DND-41 (cell line): ENCODE measurements at regions not wholly inside any gene's neighbourhood (a gene's known extent, or its start where the extent isn't known, plus 50 kb on each side); places are given as distances from the start of the nearest gene placed in this dataset.

ENCODE experiments used
- ATAC-seq: fragments of 200-7000 bp; cut with Tn5 transposase; 3 replicates; pipeline ENCODE4 v1.9.1; 2021; ENCODE audit warnings: low read depth; ENCODE audit not compliant: insufficient read depth
- DNase-seq: peaks from one replicate; pipeline ENCODE4 v3.0.0-alpha.2; 2020
- H2AFZ ChIP-seq: 2 replicates; pipeline ENCODE4 v1.6.0; 2012; ENCODE audit warnings: low read depth, low read length
- H3K27ac ChIP-seq: 2 replicates; pipeline ENCODE4 v1.5.1; 2012; ENCODE audit warnings: low read length, inconsistent platforms
- H3K27me3 ChIP-seq: fragments of 200-600 bp; sonication (generic); 2 replicates; pipeline ENCODE4 v1.6.0; 2012; ENCODE audit warnings: low read length, mild to moderate bottlenecking, inconsistent platforms; ENCODE audit not compliant: insufficient read depth, poor library complexity
- H3K36me3 ChIP-seq: 2 replicates; pipeline ENCODE4 v1.5.1; 2012; ENCODE audit warnings: low read length, inconsistent platforms; ENCODE audit not compliant: insufficient read depth
- H3K4me1 ChIP-seq: 2 replicates; pipeline ENCODE4 v1.5.1; 2012; ENCODE audit warnings: mild to moderate bottlenecking, low read length; ENCODE audit not compliant: insufficient read depth
- H3K4me2 ChIP-seq: 2 replicates; pipeline ENCODE4 v1.6.0; 2012; ENCODE audit warnings: mild to moderate bottlenecking, moderate library complexity, low read length, inconsistent platforms; ENCODE audit not compliant: insufficient read depth
- H3K4me3 ChIP-seq, 2 experiments: fragments of 200-600 bp in 1 of 2; shearing (Covaris generic) in 1 of 2; 2 replicates each; pipeline ENCODE4 v1.5.1; 2012 to 2016; ENCODE audit warnings: inconsistent platforms in 2 of 2, low read length in 2 of 2, mild to moderate bottlenecking in 2 of 2, low read depth in 1 of 2, moderate library complexity in 1 of 2
- H3K79me2 ChIP-seq: 2 replicates; pipeline ENCODE4 v1.6.0; 2012; ENCODE audit warnings: low read length, inconsistent platforms; ENCODE audit not compliant: insufficient read depth
- H3K9ac ChIP-seq: 2 replicates; pipeline ENCODE4 v1.6.0; 2012; ENCODE audit warnings: low read depth, mild to moderate bottlenecking, inconsistent platforms, low read length, moderate library complexity
- H3K9me3 ChIP-seq: 2 replicates; pipeline ENCODE4 v1.5.1; 2012; ENCODE audit warnings: low read length, moderate library complexity, mild to moderate bottlenecking, inconsistent platforms; ENCODE audit not compliant: insufficient read depth, severe bottlenecking
- H4K20me1 ChIP-seq: 2 replicates; pipeline ENCODE4 v1.6.0; 2012; ENCODE audit warnings: low read length; ENCODE audit not compliant: insufficient read depth
- CTCF ChIP-seq: IDR thresholded peaks from 2 replicates; pipeline ENCODE4 v1.5.1; 2012; ENCODE audit warnings: borderline replicate concordance, low read length, moderate library complexity, mild to moderate bottlenecking; ENCODE audit not compliant: poor library complexity, severe bottlenecking; ENCODE audit errors: extremely low read depth
- EZH2 ChIP-seq: IDR thresholded peaks from 3 replicates; pipeline ENCODE4 v1.6.1; 2012; ENCODE audit warnings: borderline replicate concordance, low read depth, mild to moderate bottlenecking, moderate library complexity, low read length, inconsistent platforms; ENCODE audit not compliant: severe bottlenecking

- no peak overlapping the region for H3K9ac ChIP-seq
- H3K9me3 ChIP-seq, result no peaks in the 10 kb centered on the region
- no peaks in the 10 kb centered on the region for H3K36me3 ChIP-seq
- no peak for TF ChIP-seq EZH2
- no peak for TF ChIP-seq CTCF
- ATAC-seq, result no peak
- no peaks in the 10 kb centered on the region for H3K79me2 ChIP-seq
- no peak overlapping the region for H3K4me3 ChIP-seq
- H2AFZ ChIP-seq, result no peak overlapping the region
- no peak for DNase-seq
- no peaks in the 10 kb centered on the region for H3K4me1 ChIP-seq
- H3K4me2 ChIP-seq, result no peak overlapping the region
- H3K27ac ChIP-seq, result no peak overlapping the region
- no peaks in the 10 kb centered on the region for H3K27me3 ChIP-seq
- no peaks in the 10 kb centered on the region for H4K20me1 ChIP-seq
These were observed 678.1 kb upstream of the ZNF608 start for GRCh38 chr5:125424402-125425141.

- H3K27me3 ChIP-seq, result no peaks in the 10 kb centered on the region
- no peak overlapping the region for H3K9ac ChIP-seq
- H3K4me3 ChIP-seq, result no peak overlapping the region
- no peak for DNase-seq
- H3K4me2 ChIP-seq, result no peak overlapping the region
- no peaks in the 10 kb centered on the region for H4K20me1 ChIP-seq
- H3K4me1 ChIP-seq, result no peaks in the 10 kb centered on the region
- H3K27ac ChIP-seq, result no peak overlapping the region
- no peak for ATAC-seq
- peaks cover 2% of the 10 kb centered on the region for H3K9me3 ChIP-seq
- no peaks in the 10 kb centered on the region for H3K36me3 ChIP-seq
- H2AFZ ChIP-seq, result no peak overlapping the region
- TF ChIP-seq CTCF (no peak), EZH2 (no peak)
- H3K79me2 ChIP-seq, result no peaks in the 10 kb centered on the region
These were observed 683.1 kb upstream of the ZNF608 start for GRCh38 chr5:125429498-125429897.

GRCh38 chr5:125433457-125433856 lies 687.0 kb upstream of the ZNF608 start:
- no peak overlapping the region for H2AFZ ChIP-seq
- ATAC-seq (no peak), DNase-seq (no peak)
- H3K4me1 ChIP-seq, result no peaks in the 10 kb centered on the region
- TF ChIP-seq EZH2 (no peak), CTCF (no peak)
- H3K9ac ChIP-seq, result no peak overlapping the region
- peaks cover 2% of the 10 kb centered on the region for H3K9me3 ChIP-seq
- no peaks in the 10 kb centered on the region for H3K36me3 ChIP-seq
- no peaks in the 10 kb centered on the region for H3K27me3 ChIP-seq
- no peak overlapping the region for H3K27ac ChIP-seq
- H3K4me3 ChIP-seq, result no peak overlapping the region
- no peaks in the 10 kb centered on the region for H4K20me1 ChIP-seq
- no peaks in the 10 kb centered on the region for H3K79me2 ChIP-seq
- H3K4me2 ChIP-seq, result no peak overlapping the region

- no peaks in the 10 kb centered on the region for H3K79me2 ChIP-seq
- no peak for ATAC-seq
- no peak overlapping the region for H3K27ac ChIP-seq
- H3K4me2 ChIP-seq, result no peak overlapping the region
- 0 out of 2 replicates have a peak overlapping the region, but pooled peaks have one; percentile 29 for H2AFZ ChIP-seq
- no peaks in the 10 kb centered on the region for H3K27me3 ChIP-seq
- H4K20me1 ChIP-seq, result no peaks in the 10 kb centered on the region
- H3K9ac ChIP-seq, result no peak overlapping the region
- H3K4me1 ChIP-seq, result no peaks in the 10 kb centered on the region
- TF ChIP-seq CTCF, result no peak
- no peak for TF ChIP-seq EZH2
- peaks cover 18% of the 10 kb centered on the region for H3K9me3 ChIP-seq
- no peak overlapping the region for H3K4me3 ChIP-seq
- no peak for DNase-seq
- no peaks in the 10 kb centered on the region; the same call in 1 of the 2 replicates for H3K36me3 ChIP-seq
These were observed 692.8 kb upstream of the ZNF608 start for GRCh38 chr5:125439243-125439642.
